Lower leg skin (tissue), 3 donors: ENCODE measurements at regions not wholly inside any gene's neighbourhood (a gene's known extent, or its start where the extent isn't known, plus 50 kb on each side); places are given as distances from the start of the nearest gene placed in this dataset.

Source experiments
- CTCF ChIP-seq, 3 donors: fragments of 450-650 bp; IDR thresholded peaks; one replicate each; pipeline ENCODE4 v1.5.1; 2016; ENCODE audit warnings: antibody characterized with exemption in 3 of 3, mild to moderate bottlenecking in 3 of 3, moderate library complexity in 2 of 3
- POLR2A ChIP-seq, 2 donors: fragments of 450-650 bp; IDR thresholded peaks; one replicate each; pipeline ENCODE4 v1.6.1; 2016 to 2017; ENCODE audit warnings: antibody characterized with exemption in 2 of 2, mild to moderate bottlenecking in 1 of 2, moderate library complexity in 1 of 2

- TF ChIP-seq POLR2A (IDR thresholded peaks at IDR 0.05) (no peak), CTCF (IDR thresholded peaks at IDR 0.05) (no peak)
Measured at GRCh38 chr15:87211547-87211946, 1045.0 kb downstream of the NTRK3 start.
